ENCODE measurements at regions not wholly inside any gene's neighbourhood (a gene's known extent, or its start where the extent isn't known, plus 50 kb on each side); places are given as distances from the start of the nearest gene placed in this dataset.
"Not testable (repeated sequence)": the region's sequence is repeated elsewhere in the genome, so short reads cannot be mapped to it uniquely, and the experiment has no call there.

DNA sequence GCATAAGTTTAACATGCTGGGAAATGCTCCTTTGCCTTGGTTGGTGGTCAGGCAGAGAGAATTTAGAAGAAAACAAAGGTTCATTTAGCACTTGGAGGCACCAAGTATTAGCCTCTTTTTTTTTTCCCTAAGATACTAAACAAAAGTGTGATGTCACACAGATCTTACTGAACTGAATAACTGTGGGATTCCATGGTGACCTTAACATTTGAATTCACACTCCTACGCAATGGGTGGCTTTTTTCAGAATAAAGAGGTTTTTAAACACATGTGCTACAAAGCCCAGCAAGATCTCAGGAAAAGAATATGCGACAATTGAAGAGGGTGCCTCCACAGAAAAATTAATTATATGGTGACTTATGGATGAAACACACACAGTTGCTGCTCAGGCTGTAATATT is 133.4 kb upstream of the ABCB5 start:
- no peak for DNase-seq (ENCODE audit: low read depth)
- no peak overlapping the region for H3K4me3 ChIP-seq (ENCODE audit: low read length)
- TF ChIP-seq, protein P1, sequence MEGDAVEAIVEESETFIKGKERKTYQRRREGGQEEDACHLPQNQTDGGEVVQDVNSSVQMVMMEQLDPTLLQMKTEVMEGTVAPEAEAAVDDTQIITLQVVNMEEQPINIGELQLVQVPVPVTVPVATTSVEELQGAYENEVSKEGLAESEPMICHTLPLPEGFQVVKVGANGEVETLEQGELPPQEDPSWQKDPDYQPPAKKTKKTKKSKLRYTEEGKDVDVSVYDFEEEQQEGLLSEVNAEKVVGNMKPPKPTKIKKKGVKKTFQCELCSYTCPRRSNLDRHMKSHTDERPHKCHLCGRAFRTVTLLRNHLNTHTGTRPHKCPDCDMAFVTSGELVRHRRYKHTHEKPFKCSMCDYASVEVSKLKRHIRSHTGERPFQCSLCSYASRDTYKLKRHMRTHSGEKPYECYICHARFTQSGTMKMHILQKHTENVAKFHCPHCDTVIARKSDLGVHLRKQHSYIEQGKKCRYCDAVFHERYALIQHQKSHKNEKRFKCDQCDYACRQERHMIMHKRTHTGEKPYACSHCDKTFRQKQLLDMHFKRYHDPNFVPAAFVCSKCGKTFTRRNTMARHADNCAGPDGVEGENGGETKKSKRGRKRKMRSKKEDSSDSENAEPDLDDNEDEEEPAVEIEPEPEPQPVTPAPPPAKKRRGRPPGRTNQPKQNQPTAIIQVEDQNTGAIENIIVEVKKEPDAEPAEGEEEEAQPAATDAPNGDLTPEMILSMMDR (conservative IDR thresholded peaks at IDR 0.05; ENCODE audit: low read depth, low read length), result no peak

DNA sequence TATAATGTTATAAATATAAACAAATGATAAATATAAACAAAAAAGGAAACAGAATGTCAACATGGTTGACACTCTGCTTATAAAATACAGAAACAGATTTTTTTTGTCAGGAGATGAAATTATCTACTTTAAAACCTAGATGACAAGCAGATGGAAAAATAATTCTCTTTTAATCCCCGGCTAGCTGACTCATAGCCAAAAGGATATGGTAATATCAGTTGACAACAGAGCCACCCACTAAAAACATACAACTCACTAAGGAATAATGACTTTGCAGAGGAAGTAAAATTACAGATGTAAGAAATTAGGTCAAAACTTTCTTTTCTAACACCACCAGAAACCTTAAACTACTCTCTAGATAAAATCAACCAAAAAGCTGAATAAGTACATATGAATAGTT is 131.1 kb upstream of the ABCB5 start:
- TF ChIP-seq, protein P1 (conservative IDR thresholded peaks at IDR 0.05; ENCODE audit: low read depth, low read length), result no peak
- no peak for DNase-seq (ENCODE audit: low read depth)
- no peak overlapping the region for H3K4me3 ChIP-seq (ENCODE audit: low read length)

DNA sequence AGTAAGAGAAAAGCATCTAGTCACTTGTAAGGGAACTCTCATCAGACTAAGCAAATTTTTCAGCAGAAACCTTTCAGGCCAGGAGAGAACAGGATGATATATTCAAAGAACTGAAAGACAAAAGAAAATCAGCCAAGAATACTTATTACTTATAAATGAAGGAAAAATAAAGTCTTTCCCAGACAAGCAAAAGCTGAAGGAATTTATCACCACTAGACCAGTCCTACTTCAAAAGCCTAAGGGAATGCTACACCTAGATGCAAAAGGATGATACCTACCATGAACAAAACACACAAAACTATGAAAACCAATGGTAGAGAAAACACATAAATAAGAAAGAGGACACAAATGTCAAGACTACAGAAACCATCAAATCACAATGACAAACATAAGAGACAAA is 126.6 kb upstream of the ABCB5 start:
- H3K4me3 ChIP-seq (ENCODE audit: low read length), result no peak overlapping the region
- no peak for DNase-seq (ENCODE audit: low read depth)
- TF ChIP-seq, protein P1 (conservative IDR thresholded peaks at IDR 0.05; ENCODE audit: low read depth, low read length), result no peak

DNA sequence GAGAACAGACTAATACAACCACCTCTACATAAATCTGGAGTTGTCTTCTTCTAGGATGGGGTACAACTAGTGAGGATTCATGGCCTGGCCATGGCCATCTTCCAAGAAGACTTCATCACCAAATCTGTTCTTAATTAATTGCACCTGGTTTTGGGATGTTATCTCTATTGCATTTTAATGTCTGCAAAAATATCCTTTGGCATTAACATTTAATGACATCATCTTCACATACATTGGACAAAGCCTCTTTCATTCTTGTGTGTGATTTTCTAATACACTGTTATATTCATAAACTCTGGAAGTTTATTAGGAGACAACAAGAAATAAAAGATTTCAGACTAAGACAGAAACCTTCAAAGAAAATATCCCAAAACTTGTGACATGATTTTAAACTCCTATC is 124.2 kb upstream of the ABCB5 start:
- no peak for DNase-seq (ENCODE audit: low read depth)
- TF ChIP-seq, protein P1 (conservative IDR thresholded peaks at IDR 0.05; ENCODE audit: low read depth, low read length), result no peak
- H3K4me3 ChIP-seq (ENCODE audit: low read length), result no peak overlapping the region

DNA sequence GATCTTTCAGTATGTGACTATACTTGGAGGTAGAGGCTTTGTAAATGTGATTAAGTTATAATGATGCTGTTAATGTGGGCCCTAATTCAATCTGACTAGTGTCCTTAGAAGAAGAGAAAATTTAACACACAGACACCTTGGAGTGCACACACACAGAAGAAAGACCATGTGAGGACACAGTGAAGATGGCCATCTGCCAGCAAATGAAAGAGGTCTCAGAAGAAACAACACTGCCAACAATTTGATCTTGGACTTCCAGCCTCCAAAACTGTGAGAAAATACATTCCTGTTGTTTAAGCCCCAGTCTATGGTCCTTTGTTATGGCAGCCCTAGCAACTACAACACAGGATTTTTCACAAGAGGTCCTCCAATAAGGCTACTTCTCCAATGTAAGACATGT is 120.9 kb upstream of the ABCB5 start:
- no peak overlapping the region for H3K4me3 ChIP-seq (ENCODE audit: low read length)
- peak; percentile 85 for DNase-seq (ENCODE audit: low read depth)
- TF ChIP-seq, protein P1 (conservative IDR thresholded peaks at IDR 0.05; ENCODE audit: low read depth, low read length), result no peak

DNA sequence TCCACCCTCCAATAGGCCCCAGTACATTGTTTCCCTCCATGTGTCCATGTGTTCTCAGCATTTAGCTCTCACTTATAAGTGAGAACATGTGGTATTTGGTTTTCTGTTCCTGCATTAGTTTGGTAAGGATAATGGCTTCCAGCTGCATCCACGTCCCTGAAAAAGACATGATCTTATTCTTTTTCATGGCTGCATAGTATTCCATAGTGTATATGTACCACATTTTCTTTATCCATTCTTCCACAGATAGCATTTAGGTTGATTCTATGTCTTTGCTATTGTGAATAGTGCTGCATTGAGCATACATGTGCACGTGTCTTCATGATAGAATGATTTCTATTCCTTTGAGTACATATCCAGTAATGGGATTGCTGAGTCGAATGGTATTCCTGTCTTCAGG is 114.0 kb upstream of the ABCB5 start:
- DNase-seq (ENCODE audit: low read depth); H3K4me3 ChIP-seq (ENCODE audit: low read length): not testable (repeated sequence)

DNA sequence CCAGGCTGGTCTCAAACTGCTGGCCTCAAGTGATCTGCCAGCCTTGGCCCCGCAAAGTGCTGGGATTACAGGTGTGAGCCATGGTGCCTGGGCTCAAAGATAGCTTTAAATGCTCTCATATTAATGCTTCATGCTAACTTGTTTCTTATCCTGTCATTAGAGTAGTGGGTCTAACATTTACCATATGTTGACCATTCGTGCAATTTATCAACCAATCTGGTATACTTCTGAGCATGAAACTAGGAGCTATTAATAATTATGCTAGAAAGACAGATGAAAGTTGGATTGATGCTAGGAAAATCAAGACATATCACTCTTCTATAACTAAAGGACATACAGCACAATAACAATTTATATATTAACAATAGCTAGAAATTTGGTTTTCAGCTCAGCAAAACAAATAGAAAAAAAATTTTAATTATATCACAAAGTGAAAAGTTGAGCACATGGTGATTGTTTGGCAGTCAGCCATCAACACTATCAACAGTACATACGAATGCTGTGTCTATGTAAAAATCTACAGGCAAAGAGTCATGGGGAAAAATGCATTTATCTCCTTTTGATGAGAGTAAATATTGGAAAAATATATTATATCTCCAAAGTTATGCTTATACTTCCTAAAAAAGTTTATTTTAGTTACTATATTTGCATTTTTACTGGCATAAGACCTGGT is 112.1 kb upstream of the ABCB5 start:
- no peak overlapping the region for H3K4me3 ChIP-seq (ENCODE audit: low read length)
- TF ChIP-seq, protein P1 (conservative IDR thresholded peaks at IDR 0.05; ENCODE audit: low read depth, low read length), result no peak

More for the DNA sequence above, 112.1 kb upstream of the ABCB5 start:
- DNase-seq (ENCODE audit: low read depth), result no peak

Data from retinal pigment epithelial cell (primary cell).